Keratinocyte (primary cell): ENCODE measurements at regions not wholly inside any gene's neighbourhood (a gene's known extent, or its start where the extent isn't known, plus 50 kb on each side); places are given as distances from the start of the nearest gene placed in this dataset.

Source experiments
- DNase-seq: peaks from one replicate; pipeline ENCODE4 v3.0.0-alpha.2; 2011; ENCODE audit warnings: low read depth, missing footprints, low spot score
- FAIRE-seq: peaks from 2 replicates; lab custom pipeline; 2011; peaks lifted over from hg19 to GRCh38; lab: Jason Lieb, UNC
- H2AFZ ChIP-seq: 2 replicates; pipeline ENCODE4 v1.6.0; 2012; ENCODE audit warnings: low read length, control low read depth, inconsistent platforms; ENCODE audit not compliant: control insufficient read depth
- H3K27ac ChIP-seq: 2 replicates; pipeline ENCODE4 v1.5.1; 2011; ENCODE audit warnings: low read length; ENCODE audit not compliant: control insufficient read depth, insufficient read depth
- H3K27me3 ChIP-seq: 3 replicates; pipeline ENCODE4 v1.6.0; 2011; ENCODE audit warnings: low read length; ENCODE audit not compliant: control insufficient read depth, insufficient read depth; ENCODE audit errors: extremely low read depth
- H3K36me3 ChIP-seq, 2 experiments: 2 replicates in 1 of 2; 3 replicates in 1 of 2; pipeline ENCODE4 v1.5.1; 2011; ENCODE audit warnings: low read length in 2 of 2, mild to moderate bottlenecking in 1 of 2; ENCODE audit not compliant: control insufficient read depth in 2 of 2, insufficient read depth in 2 of 2; ENCODE audit errors: extremely low read depth in 1 of 2
- H3K4me1 ChIP-seq: 3 replicates; pipeline ENCODE4 v1.5.1; 2011; ENCODE audit warnings: low read length; ENCODE audit not compliant: control insufficient read depth, insufficient read depth; ENCODE audit errors: extremely low read depth
- H3K4me2 ChIP-seq: 3 replicates; pipeline ENCODE4 v1.6.0; 2011; ENCODE audit warnings: low read depth, low read length; ENCODE audit not compliant: control insufficient read depth, insufficient read depth; ENCODE audit errors: extremely low read depth
- H3K4me3 ChIP-seq, 3 experiments: fragments of 200-600 bp in 1 of 3; sonication (generic) in 1 of 3; 2 replicates in 2 of 3; 3 replicates in 1 of 3; pipeline ENCODE4 v1.5.1; 2011 to 2016; ENCODE audit warnings: low read length in 3 of 3, mild to moderate bottlenecking in 3 of 3, control low read depth in 2 of 3, inconsistent platforms in 1 of 3, low read depth in 1 of 3, mixed read lengths in 1 of 3, mixed run types in 1 of 3, moderate library complexity in 1 of 3; ENCODE audit not compliant: control insufficient read depth in 2 of 3, insufficient read depth in 2 of 3; ENCODE audit errors: extremely low read depth in 1 of 3
- H3K79me2 ChIP-seq: 2 replicates; pipeline ENCODE4 v1.6.0; 2012; ENCODE audit warnings: low read length; ENCODE audit not compliant: control insufficient read depth, insufficient read depth
- H3K9ac ChIP-seq: 3 replicates; pipeline ENCODE4 v1.6.0; 2011; ENCODE audit warnings: low read length; ENCODE audit not compliant: control insufficient read depth, insufficient read depth; ENCODE audit errors: extremely low read depth
- H3K9me1 ChIP-seq: 3 replicates; pipeline ENCODE4 v1.6.0; 2011; ENCODE audit warnings: low read length; ENCODE audit not compliant: control insufficient read depth, insufficient read depth; ENCODE audit errors: extremely low read depth
- H3K9me3 ChIP-seq: 2 replicates; pipeline ENCODE4 v1.5.1; 2012; ENCODE audit warnings: low read depth, low read length; ENCODE audit not compliant: control insufficient read depth
- H4K20me1 ChIP-seq: 3 replicates; pipeline ENCODE4 v1.6.0; 2011; ENCODE audit warnings: low read length; ENCODE audit not compliant: control insufficient read depth, insufficient read depth; ENCODE audit errors: extremely low read depth
- EZH2 ChIP-seq: IDR thresholded peaks from one replicate; pipeline ENCODE4 v1.6.1; 2012; ENCODE audit warnings: inconsistent platforms, mild to moderate bottlenecking, low read length, moderate library complexity
- dilution Hi-C: fragments of 300-500 bp; cut with MboI; formaldehyde crosslinking; loops from one replicate; pipeline ENCODE4 v1.7.0; 2020; ENCODE audit warnings: low sequenced_read_pairs; ENCODE audit not compliant: extremely low pct_ligation_motif_present
- TF ChIP-seq, protein P1 (sequence below), 3 experiments: IDR thresholded peaks in 1 of 3; conservative IDR thresholded peaks in 1 of 3; optimal IDR thresholded peaks in 1 of 3; 2 replicates in 2 of 3; 3 replicates in 1 of 3; pipeline versions ENCODE3 to v1.5.1; 2011; ENCODE audit warnings: low read length in 3 of 3, mild to moderate bottlenecking in 3 of 3, moderate library complexity in 2 of 3, control low read depth in 1 of 3, inconsistent platforms in 1 of 3; ENCODE audit not compliant: insufficient read depth in 2 of 3; ENCODE audit errors: extremely low read depth in 1 of 3

DNA sequence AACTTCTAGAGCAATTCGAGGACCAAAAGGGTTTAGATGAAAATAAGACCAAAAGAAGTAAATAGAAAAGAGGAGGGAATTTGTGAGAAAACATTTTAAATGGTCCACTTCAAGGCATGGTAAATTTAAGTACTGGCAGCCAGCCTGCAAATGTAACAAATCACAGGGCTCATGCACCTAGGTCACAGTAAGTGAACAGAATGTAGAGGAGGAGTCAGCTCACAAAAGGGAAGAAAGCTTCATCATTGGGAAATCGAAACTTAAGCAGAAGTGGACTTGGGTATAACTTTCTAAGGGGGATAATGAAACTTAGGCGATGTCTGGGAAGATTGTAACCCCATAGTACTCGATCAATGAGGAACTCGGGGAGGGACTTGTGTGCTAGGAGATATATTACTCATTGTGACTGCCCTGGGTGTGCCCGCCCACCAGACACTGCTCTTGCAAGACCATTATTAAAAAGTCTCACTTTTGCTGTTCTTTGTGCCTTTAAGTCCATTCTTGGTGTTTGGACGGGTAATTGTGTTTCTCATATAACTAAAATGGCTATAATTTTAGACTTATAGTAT is 1053.6 kb upstream of the MIR17HG start:
- H3K9me3 ChIP-seq, result no peaks in the 10 kb centered on the region
- FAIRE-seq, result no peak
- DNase-seq, result no peak
- no peaks in the 10 kb centered on the region for H4K20me1 ChIP-seq
- no peak overlapping the region for H2AFZ ChIP-seq
- H3K4me3 ChIP-seq, result no peak overlapping the region
- TF ChIP-seq, protein P1, sequence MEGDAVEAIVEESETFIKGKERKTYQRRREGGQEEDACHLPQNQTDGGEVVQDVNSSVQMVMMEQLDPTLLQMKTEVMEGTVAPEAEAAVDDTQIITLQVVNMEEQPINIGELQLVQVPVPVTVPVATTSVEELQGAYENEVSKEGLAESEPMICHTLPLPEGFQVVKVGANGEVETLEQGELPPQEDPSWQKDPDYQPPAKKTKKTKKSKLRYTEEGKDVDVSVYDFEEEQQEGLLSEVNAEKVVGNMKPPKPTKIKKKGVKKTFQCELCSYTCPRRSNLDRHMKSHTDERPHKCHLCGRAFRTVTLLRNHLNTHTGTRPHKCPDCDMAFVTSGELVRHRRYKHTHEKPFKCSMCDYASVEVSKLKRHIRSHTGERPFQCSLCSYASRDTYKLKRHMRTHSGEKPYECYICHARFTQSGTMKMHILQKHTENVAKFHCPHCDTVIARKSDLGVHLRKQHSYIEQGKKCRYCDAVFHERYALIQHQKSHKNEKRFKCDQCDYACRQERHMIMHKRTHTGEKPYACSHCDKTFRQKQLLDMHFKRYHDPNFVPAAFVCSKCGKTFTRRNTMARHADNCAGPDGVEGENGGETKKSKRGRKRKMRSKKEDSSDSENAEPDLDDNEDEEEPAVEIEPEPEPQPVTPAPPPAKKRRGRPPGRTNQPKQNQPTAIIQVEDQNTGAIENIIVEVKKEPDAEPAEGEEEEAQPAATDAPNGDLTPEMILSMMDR (optimal IDR thresholded peaks at IDR 0.05 in 1 of 3, IDR thresholded peaks at IDR 0.05 in 1 of 3, conservative IDR thresholded peaks at IDR 0.05 in 1 of 3; ENCODE audit: extremely low read depth in 1 of 3, insufficient read depth in 2 of 3, low read length in 3 of 3), result no peak
- TF ChIP-seq EZH2, result no peak
- H3K4me1 ChIP-seq, result no peaks in the 10 kb centered on the region
- no peaks in the 10 kb centered on the region for H3K27me3 ChIP-seq
- no peaks in the 10 kb centered on the region for H3K36me3 ChIP-seq
- no peaks in the 10 kb centered on the region for H3K79me2 ChIP-seq
- no peak overlapping the region for H3K9ac ChIP-seq
- no peaks in the 10 kb centered on the region for H3K9me1 ChIP-seq
- H3K27ac ChIP-seq, result no peak overlapping the region
- no peak overlapping the region for H3K4me2 ChIP-seq
- dilution Hi-C loops, result no loop called here

DNA sequence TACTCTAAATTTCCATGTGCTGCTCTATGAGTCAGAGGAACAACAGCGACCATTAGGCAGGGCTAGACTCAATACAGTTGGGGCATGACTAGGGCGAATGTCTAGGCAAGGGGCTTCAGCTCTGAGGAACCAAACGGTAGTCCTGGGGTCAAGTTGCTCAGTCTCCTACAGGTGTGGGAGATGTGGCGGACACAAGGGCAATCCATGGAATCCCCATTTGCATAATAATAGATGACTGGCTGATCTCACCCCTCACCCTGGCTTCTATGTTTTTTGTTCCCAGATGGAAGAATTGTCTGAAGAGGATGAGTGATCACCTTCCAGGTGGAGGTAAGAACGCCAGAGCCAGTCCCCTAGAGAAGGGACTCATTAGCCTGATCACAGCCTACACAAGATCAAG is 1048.2 kb upstream of the MIR17HG start:
- H3K4me3 ChIP-seq, result no peak overlapping the region
- H3K9me3 ChIP-seq, result no peaks in the 10 kb centered on the region
- H3K4me2 ChIP-seq, result no peak overlapping the region
- DNase-seq, result no peak
- TF ChIP-seq EZH2, result no peak
- TF ChIP-seq, protein P1 (optimal IDR thresholded peaks at IDR 0.05 in 1 of 3, IDR thresholded peaks at IDR 0.05 in 1 of 3, conservative IDR thresholded peaks at IDR 0.05 in 1 of 3; ENCODE audit: extremely low read depth in 1 of 3, insufficient read depth in 2 of 3, low read length in 3 of 3), result no peak
- FAIRE-seq, result no peak
- dilution Hi-C loops, result no loop called here
- H3K9me1 ChIP-seq, result no peaks in the 10 kb centered on the region
- H3K4me1 ChIP-seq, result no peaks in the 10 kb centered on the region
- no peak overlapping the region for H3K27ac ChIP-seq
- no peak overlapping the region for H3K9ac ChIP-seq
- H3K36me3 ChIP-seq, result no peaks in the 10 kb centered on the region
- H3K79me2 ChIP-seq, result no peaks in the 10 kb centered on the region
- H3K27me3 ChIP-seq, result no peaks in the 10 kb centered on the region
- no peaks in the 10 kb centered on the region for H4K20me1 ChIP-seq
- H2AFZ ChIP-seq, result no peak overlapping the region
